AG04450 (cell line): ENCODE measurements at regions not wholly inside any gene's neighbourhood (a gene's known extent, or its start where the extent isn't known, plus 50 kb on each side); places are given as distances from the start of the nearest gene placed in this dataset.

Experiments used
- CTCF ChIA-PET: fragments of 300-600, 350-600 bp; formaldehyde crosslinking; extraction: SDS; loops from one replicate; lab custom pipeline; 2022; ENCODE audit warnings: antibody characterized with exemption, inconsistent platforms; lab: Charles Lee
- POLR2A ChIA-PET: fragments of 350-600 bp; formaldehyde crosslinking; extraction: SDS; loops from one replicate; lab custom pipeline; 2021; ENCODE audit warnings: antibody characterized with exemption, inconsistent platforms; lab: Yijun Ruan, JAX
- DNase-seq: peaks from one replicate; pipeline ENCODE4 v3.0.0-alpha.2; 2011; ENCODE audit warnings: low read depth, low spot score
- H3K27ac ChIP-seq: one replicate; pipeline ENCODE4 v1.5.1; 2012; ENCODE audit warnings: low read depth, low read length, control low read depth
- H3K27me3 ChIP-seq: one replicate; pipeline ENCODE4 v1.6.0; 2012; ENCODE audit warnings: low read length; ENCODE audit not compliant: control insufficient read depth, insufficient read depth
- H3K4me3 ChIP-seq: 2 replicates; pipeline ENCODE4 v1.5.1; 2011; ENCODE audit warnings: mild to moderate bottlenecking, low read depth, low read length, control low read depth
- H3K9me3 ChIP-seq: 2 replicates; pipeline ENCODE4 v1.5.1; 2012; ENCODE audit warnings: low read length; ENCODE audit not compliant: control insufficient read depth, insufficient read depth
- TF ChIP-seq, protein P1 (sequence below): IDR thresholded peaks from 2 replicates; pipeline ENCODE4 v1.5.1; 2011; ENCODE audit warnings: low read depth, low read length, control low read depth, inconsistent platforms

DNA sequence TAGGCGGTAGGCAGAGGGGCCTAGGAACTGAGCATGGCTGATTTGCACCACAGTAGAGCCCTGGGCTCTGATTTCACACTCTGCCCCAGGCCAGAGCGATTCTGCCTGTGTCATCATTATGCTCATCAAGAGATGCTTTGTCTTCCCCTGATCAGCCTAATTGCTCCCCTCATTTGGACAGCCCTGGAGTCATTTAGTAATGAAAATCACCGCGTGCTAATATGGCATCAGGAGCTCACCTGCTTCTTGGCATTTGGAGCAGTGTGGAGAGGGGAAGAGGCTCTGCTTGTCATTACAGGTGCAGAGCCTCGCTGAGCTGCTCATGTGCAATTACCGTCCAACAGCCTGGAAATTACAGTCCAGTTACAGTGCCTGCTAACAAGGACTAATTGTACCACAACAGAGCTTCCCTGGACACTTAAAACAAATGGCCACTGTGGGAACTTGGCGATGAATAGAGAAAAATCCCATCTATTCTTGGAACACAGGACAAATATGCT lies 157.1 kb upstream of the WSCD1 start:
- TF ChIP-seq, protein P1, sequence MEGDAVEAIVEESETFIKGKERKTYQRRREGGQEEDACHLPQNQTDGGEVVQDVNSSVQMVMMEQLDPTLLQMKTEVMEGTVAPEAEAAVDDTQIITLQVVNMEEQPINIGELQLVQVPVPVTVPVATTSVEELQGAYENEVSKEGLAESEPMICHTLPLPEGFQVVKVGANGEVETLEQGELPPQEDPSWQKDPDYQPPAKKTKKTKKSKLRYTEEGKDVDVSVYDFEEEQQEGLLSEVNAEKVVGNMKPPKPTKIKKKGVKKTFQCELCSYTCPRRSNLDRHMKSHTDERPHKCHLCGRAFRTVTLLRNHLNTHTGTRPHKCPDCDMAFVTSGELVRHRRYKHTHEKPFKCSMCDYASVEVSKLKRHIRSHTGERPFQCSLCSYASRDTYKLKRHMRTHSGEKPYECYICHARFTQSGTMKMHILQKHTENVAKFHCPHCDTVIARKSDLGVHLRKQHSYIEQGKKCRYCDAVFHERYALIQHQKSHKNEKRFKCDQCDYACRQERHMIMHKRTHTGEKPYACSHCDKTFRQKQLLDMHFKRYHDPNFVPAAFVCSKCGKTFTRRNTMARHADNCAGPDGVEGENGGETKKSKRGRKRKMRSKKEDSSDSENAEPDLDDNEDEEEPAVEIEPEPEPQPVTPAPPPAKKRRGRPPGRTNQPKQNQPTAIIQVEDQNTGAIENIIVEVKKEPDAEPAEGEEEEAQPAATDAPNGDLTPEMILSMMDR = no peak
- Histone ChIP-seq H3K9me3 (peaks cover 15% of the 10 kb centered on the region), H3K4me3 (no peak overlapping the region), H3K27me3 (no peaks in the 10 kb centered on the region), H3K27ac (no peak overlapping the region)
- no peak for DNase-seq
- ChIA-PET POLR2A (no interaction called here), CTCF (interaction anchor here (0.5 kb wide), 1 partner anchor 433 kb away, joined by 4 read pairs; no protein-coding TSS in a partner anchor)

DNA sequence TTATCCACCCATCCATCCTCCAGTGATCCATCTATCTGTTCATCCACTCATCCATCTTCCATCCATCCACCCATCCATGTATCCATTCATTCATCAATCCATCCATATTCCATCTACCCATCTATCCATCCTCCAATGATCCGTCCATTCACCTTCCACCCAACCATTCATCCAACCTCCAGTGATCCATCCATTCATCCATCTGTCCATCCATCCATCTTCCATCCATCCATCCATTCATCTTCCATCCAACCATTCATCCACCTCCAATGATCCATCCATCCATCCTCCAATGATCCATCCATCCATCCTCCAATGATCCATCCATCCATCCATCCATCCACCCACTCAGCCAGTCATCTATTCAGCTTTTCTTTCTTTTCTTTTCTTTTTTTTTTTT lies 156.5 kb upstream of the WSCD1 start:
- TF ChIP-seq, protein P1 = no peak
- POLR2A ChIA-PET = no interaction called here

DNA sequence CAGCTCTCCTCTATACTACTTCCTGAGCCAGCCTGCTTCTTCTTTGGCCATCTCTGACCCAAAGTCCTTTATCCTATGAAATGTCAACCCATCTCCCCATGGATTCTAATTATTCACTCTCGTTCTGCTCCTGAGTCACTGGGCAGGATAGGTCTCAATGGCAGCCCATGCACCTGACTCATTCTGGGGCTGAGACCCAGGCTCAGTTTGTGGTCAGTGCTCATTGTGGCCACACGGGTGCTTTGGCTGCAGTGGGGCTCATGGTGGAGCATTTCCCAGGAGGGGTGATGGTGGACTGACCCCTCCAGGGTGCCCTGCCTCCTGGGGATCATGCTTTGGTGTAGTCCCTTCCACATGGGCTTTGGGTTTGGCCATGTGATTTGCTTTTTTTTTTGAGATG lies 154.8 kb upstream of the WSCD1 start:
- ChIA-PET CTCF (no interaction called here), POLR2A (no interaction called here)
- TF ChIP-seq, protein P1 = no peak

More for the DNA sequence above, 156.5 kb upstream of the WSCD1 start:
- no peak for DNase-seq
- H3K27me3 ChIP-seq = no peaks in the 10 kb centered on the region
- CTCF ChIA-PET = no interaction called here
- H3K9me3 ChIP-seq = peaks cover 14% of the 10 kb centered on the region
- H3K27ac ChIP-seq = no peak overlapping the region
- H3K4me3 ChIP-seq = no peak overlapping the region

DNA sequence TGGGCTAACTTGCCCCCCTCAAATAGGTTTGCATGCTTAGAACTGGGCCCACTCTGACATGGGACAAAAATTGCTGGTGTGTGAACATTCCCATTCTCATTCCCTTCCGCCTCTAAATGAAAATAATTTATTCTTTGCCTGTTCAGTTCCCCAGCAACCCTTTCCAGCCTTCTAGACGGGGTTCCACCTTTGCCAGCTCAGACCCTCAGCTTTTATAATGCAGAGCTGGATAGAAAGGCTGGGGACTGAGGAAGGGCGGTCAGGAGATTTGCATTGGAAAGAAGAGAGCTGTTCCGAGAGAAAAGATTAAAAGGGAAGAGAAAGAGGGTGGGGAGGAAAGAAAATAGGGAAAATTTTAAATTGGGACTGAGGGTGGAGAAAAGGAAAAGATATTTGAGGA lies 151.1 kb upstream of the WSCD1 start:
- no peak for DNase-seq
- POLR2A ChIA-PET = no interaction called here
- TF ChIP-seq, protein P1 = no peak
- Histone ChIP-seq H3K4me3 (no peak overlapping the region), H3K27me3 (no peaks in the 10 kb centered on the region), H3K9me3 (peaks cover 14% of the 10 kb centered on the region), H3K27ac (no peak overlapping the region)
- CTCF ChIA-PET = no interaction called here

More for the DNA sequence above, 154.8 kb upstream of the WSCD1 start:
- no peak overlapping the region for H3K27ac ChIP-seq
- no peaks in the 10 kb centered on the region for H3K27me3 ChIP-seq
- DNase-seq = no peak
- H3K9me3 ChIP-seq = peaks cover 5% of the 10 kb centered on the region; the same call in 1 of the 2 replicates
- no peak overlapping the region for H3K4me3 ChIP-seq

DNA sequence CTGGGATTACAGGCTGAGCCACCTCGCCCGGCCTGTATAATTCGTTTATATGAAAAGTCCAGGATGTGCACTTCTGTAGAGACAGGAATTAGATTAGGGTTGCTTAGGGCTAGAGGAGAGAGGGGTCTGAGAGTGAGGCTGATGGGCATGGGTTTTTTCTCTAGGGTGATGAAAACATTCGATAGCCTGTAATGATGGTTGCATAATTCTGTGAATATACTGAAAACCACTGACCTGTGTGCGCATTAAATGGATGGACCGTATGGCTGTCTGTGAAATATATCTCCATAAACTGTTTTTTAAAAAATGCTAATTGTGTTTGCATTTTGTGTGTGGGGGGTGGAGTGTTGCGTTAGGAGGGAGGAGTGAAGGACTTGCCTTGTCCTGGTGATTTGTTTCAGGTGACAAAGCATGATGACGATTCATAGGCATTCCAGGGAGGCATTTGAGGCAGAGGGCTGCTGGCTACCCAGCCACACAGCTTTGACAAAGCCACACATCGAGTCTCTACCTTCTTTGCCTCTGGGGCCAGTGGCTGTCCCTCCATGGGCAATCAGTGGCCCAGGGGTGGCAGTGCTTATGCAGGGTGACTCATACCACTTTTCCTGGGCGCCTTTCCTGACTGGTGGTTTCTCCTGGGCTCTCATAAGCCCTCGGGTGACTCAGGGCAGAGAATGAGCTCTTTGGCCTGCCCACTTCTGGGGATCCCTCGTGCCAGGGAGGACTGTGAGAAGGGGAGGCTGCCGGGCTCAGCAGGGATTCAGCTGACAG lies 148.5 kb upstream of the WSCD1 start:
- Histone ChIP-seq H3K9me3 (peaks cover 9% of the 10 kb centered on the region), H3K27ac (no peak overlapping the region), H3K4me3 (no peak overlapping the region), H3K27me3 (no peaks in the 10 kb centered on the region)
- TF ChIP-seq, protein P1 = no peak
- CTCF ChIA-PET = no interaction called here
- POLR2A ChIA-PET = no interaction called here
- DNase-seq = no peak
